IPS-20b (cell line): ENCODE measurements at regions not wholly inside any gene's neighbourhood (a gene's known extent, or its start where the extent isn't known, plus 50 kb on each side); places are given as distances from the start of the nearest gene placed in this dataset.

Experiments used
- H3K27ac ChIP-seq: one replicate; pipeline ENCODE4 v1.5.1; 2013; ENCODE audit warnings: low read length
- H3K27me3 ChIP-seq: 2 replicates; pipeline ENCODE4 v1.6.1; 2013; ENCODE audit warnings: mild to moderate bottlenecking, low read length, inconsistent platforms; ENCODE audit not compliant: insufficient read depth
- H3K36me3 ChIP-seq: 2 replicates; pipeline ENCODE4 v1.6.1; 2013; ENCODE audit warnings: low read depth, mild to moderate bottlenecking, inconsistent platforms, low read length, moderate library complexity; ENCODE audit not compliant: insufficient read depth
- H3K4me1 ChIP-seq: 2 replicates; pipeline ENCODE4 v1.6.1; 2013; ENCODE audit warnings: mild to moderate bottlenecking, control low read depth, inconsistent platforms, low read length, moderate library complexity; ENCODE audit not compliant: insufficient read depth
- H3K4me3 ChIP-seq: 2 replicates; pipeline ENCODE4 v1.5.1; 2013; ENCODE audit warnings: mild to moderate bottlenecking, low read length, inconsistent platforms
- H3K9ac ChIP-seq: 2 replicates; pipeline ENCODE4 v1.6.1; 2013; ENCODE audit warnings: low read depth, mild to moderate bottlenecking, inconsistent platforms, low read length, moderate library complexity
- H3K9me3 ChIP-seq: 2 replicates; pipeline ENCODE4 v1.6.1; 2013; ENCODE audit warnings: mild to moderate bottlenecking, low read depth, low read length, inconsistent platforms; ENCODE audit not compliant: insufficient read depth

- H3K27ac ChIP-seq = no peak overlapping the region
- H3K4me1 ChIP-seq = no peaks in the 10 kb centered on the region; the same call in 1 of the 2 replicates
- no peaks in the 10 kb centered on the region for H3K36me3 ChIP-seq
- H3K4me3 ChIP-seq = no peak overlapping the region
- H3K9me3 ChIP-seq = no peaks in the 10 kb centered on the region
- H3K9ac ChIP-seq = no peak overlapping the region
- no peaks in the 10 kb centered on the region for H3K27me3 ChIP-seq
Observed at GRCh38 chr5:93186076-93186682, 394.8 kb downstream of the NR2F1-AS1 start.

- Histone ChIP-seq H3K4me3 (no peak overlapping the region), H3K27me3 (no peaks in the 10 kb centered on the region), H3K4me1 (no peaks in the 10 kb centered on the region), H3K9ac (no peak overlapping the region), H3K36me3 (no peaks in the 10 kb centered on the region), H3K27ac (no peak overlapping the region), H3K9me3 (no peaks in the 10 kb centered on the region)
Observed at GRCh38 chr5:93184041-93184440, 397.0 kb downstream of the NR2F1-AS1 start.

GRCh38 chr5:93179466-93179865 is 401.6 kb downstream of the NR2F1-AS1 start:
- Histone ChIP-seq H3K4me1 (no peaks in the 10 kb centered on the region), H3K27ac (no peak overlapping the region), H3K9me3 (no peaks in the 10 kb centered on the region; the same call in 1 of the 2 replicates), H3K36me3 (no peaks in the 10 kb centered on the region), H3K9ac (no peak overlapping the region), H3K27me3 (no peaks in the 10 kb centered on the region), H3K4me3 (no peak overlapping the region)

- peaks cover 13% of the 10 kb centered on the region for H3K9me3 ChIP-seq
- no peak overlapping the region for H3K27ac ChIP-seq
- H3K4me3 ChIP-seq = no peak overlapping the region
- no peaks in the 10 kb centered on the region for H3K27me3 ChIP-seq
- no peak overlapping the region for H3K9ac ChIP-seq
- H3K36me3 ChIP-seq = no peaks in the 10 kb centered on the region
- no peaks in the 10 kb centered on the region for H3K4me1 ChIP-seq
Observed at GRCh38 chr5:93174930-93175329, 406.1 kb downstream of the NR2F1-AS1 start.

- no peak overlapping the region for H3K4me3 ChIP-seq
- H3K4me1 ChIP-seq = no peaks in the 10 kb centered on the region
- H3K9me3 ChIP-seq = no peaks in the 10 kb centered on the region
- H3K27ac ChIP-seq = no peak overlapping the region
- H3K27me3 ChIP-seq = no peaks in the 10 kb centered on the region
- H3K36me3 ChIP-seq = no peaks in the 10 kb centered on the region
- no peak overlapping the region for H3K9ac ChIP-seq
Observed at GRCh38 chr5:93165559-93165958, 415.5 kb downstream of the NR2F1-AS1 start.

- Histone ChIP-seq H3K27ac (no peak overlapping the region), H3K4me1 (no peaks in the 10 kb centered on the region), H3K9ac (no peak overlapping the region), H3K36me3 (no peaks in the 10 kb centered on the region), H3K4me3 (no peak overlapping the region), H3K9me3 (no peaks in the 10 kb centered on the region), H3K27me3 (no peaks in the 10 kb centered on the region)
Observed at GRCh38 chr5:93164690-93165089, 416.3 kb downstream of the NR2F1-AS1 start.

GRCh38 chr5:93163010-93163663 is 417.9 kb downstream of the NR2F1-AS1 start:
- Histone ChIP-seq H3K9ac (no peak overlapping the region), H3K4me3 (no peak overlapping the region), H3K27ac (no peak overlapping the region), H3K4me1 (no peaks in the 10 kb centered on the region), H3K27me3 (no peaks in the 10 kb centered on the region), H3K36me3 (no peaks in the 10 kb centered on the region), H3K9me3 (no peaks in the 10 kb centered on the region)

- Histone ChIP-seq H3K9ac (no peak overlapping the region), H3K4me1 (no peaks in the 10 kb centered on the region), H3K27me3 (no peaks in the 10 kb centered on the region), H3K4me3 (no peak overlapping the region), H3K36me3 (no peaks in the 10 kb centered on the region), H3K27ac (no peak overlapping the region), H3K9me3 (no peaks in the 10 kb centered on the region)
Observed at GRCh38 chr5:93161661-93162654, 419.1 kb downstream of the NR2F1-AS1 start.

- Histone ChIP-seq H3K9ac (no peak overlapping the region), H3K27ac (no peak overlapping the region), H3K9me3 (no peaks in the 10 kb centered on the region), H3K36me3 (no peaks in the 10 kb centered on the region), H3K4me1 (no peaks in the 10 kb centered on the region), H3K27me3 (no peaks in the 10 kb centered on the region), H3K4me3 (no peak overlapping the region)
Observed at GRCh38 chr5:93158841-93159240, 422.2 kb downstream of the NR2F1-AS1 start.

GRCh38 chr5:93156566-93156965 is 424.5 kb downstream of the NR2F1-AS1 start:
- H3K36me3 ChIP-seq = no peaks in the 10 kb centered on the region
- H3K27me3 ChIP-seq = no peaks in the 10 kb centered on the region
- no peak overlapping the region for H3K27ac ChIP-seq
- H3K9me3 ChIP-seq = no peaks in the 10 kb centered on the region
- no peaks in the 10 kb centered on the region for H3K4me1 ChIP-seq
- no peak overlapping the region for H3K9ac ChIP-seq
- H3K4me3 ChIP-seq = no peak overlapping the region

GRCh38 chr5:93154535-93154934 is 426.5 kb downstream of the NR2F1-AS1 start:
- Histone ChIP-seq H3K36me3 (no peaks in the 10 kb centered on the region), H3K9ac (no peak overlapping the region), H3K27ac (no peak overlapping the region), H3K4me3 (no peak overlapping the region), H3K27me3 (no peaks in the 10 kb centered on the region), H3K4me1 (no peaks in the 10 kb centered on the region), H3K9me3 (no peaks in the 10 kb centered on the region)
